Mucosa of rectum (tissue), 2 donors: ENCODE measurements at regions not wholly inside any gene's neighbourhood (a gene's known extent, or its start where the extent isn't known, plus 50 kb on each side); places are given as distances from the start of the nearest gene placed in this dataset.

ENCODE experiments used
- H3K27ac ChIP-seq, 2 donors: one replicate each; pipeline ENCODE4 v1.7.0; 2013; ENCODE audit warnings: inconsistent platforms in 2 of 2, low read depth in 2 of 2, low read length in 2 of 2
- H3K27me3 ChIP-seq, 2 donors: one replicate each; pipeline ENCODE4 v1.7.0; 2013; ENCODE audit warnings: low read length in 2 of 2; ENCODE audit not compliant: control insufficient read depth in 2 of 2, insufficient read depth in 2 of 2
- H3K36me3 ChIP-seq, 2 donors: one replicate each; pipeline ENCODE4 v1.7.0; 2013; ENCODE audit warnings: low read length in 2 of 2; ENCODE audit not compliant: control insufficient read depth in 2 of 2, insufficient read depth in 2 of 2
- H3K4me1 ChIP-seq, 2 donors: one replicate each; pipeline ENCODE4 v1.7.0; 2013; ENCODE audit warnings: low read length in 2 of 2, mild to moderate bottlenecking in 1 of 2; ENCODE audit not compliant: control insufficient read depth in 2 of 2, insufficient read depth in 2 of 2
- H3K4me3 ChIP-seq, 2 donors: one replicate each; pipeline ENCODE4 v1.7.0; 2013; ENCODE audit warnings: low read length in 2 of 2
- H3K9ac ChIP-seq, 2 donors: one replicate each; pipeline ENCODE4 v1.7.0; 2013; ENCODE audit warnings: low read length in 2 of 2, low read depth in 1 of 2, mild to moderate bottlenecking in 1 of 2
- H3K9me3 ChIP-seq, 2 donors: one replicate each; pipeline ENCODE4 v1.7.0; 2013; ENCODE audit warnings: low read length in 2 of 2; ENCODE audit not compliant: control insufficient read depth in 2 of 2
- donor health status: healthy.
- donor health status: Normal muscosa, but diverticular disease.

DNA sequence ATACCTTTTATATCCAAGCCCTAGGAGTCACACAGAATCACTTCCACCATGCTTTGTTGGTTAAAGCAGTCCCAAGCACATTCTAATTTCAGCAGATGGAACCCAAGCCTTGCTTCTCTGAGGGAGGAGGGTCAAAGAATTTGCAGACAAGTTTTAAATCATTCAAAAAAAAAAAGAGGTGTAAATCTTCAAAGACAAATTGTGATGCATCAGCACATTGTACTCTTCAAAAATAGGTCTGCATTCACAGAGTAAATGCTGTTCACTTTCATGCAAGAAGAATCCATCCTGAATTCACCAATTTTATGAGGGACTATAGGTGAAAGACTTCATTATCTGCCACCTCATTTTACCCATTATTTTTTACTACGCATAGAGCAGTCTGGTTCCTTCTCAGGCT, 321.8 kb upstream of the PRDM1 start:
- Histone ChIP-seq H3K4me3 (no peak overlapping the region), H3K4me1 (peaks cover 5 to 24% of the 10 kb centered on the region in 2 donors), H3K36me3 (no peaks in the 10 kb centered on the region), H3K27me3 (no peaks in the 10 kb centered on the region), H3K27ac (no peak overlapping the region), H3K9me3 (no peaks in the 10 kb centered on the region), H3K9ac (no peak overlapping the region)

DNA sequence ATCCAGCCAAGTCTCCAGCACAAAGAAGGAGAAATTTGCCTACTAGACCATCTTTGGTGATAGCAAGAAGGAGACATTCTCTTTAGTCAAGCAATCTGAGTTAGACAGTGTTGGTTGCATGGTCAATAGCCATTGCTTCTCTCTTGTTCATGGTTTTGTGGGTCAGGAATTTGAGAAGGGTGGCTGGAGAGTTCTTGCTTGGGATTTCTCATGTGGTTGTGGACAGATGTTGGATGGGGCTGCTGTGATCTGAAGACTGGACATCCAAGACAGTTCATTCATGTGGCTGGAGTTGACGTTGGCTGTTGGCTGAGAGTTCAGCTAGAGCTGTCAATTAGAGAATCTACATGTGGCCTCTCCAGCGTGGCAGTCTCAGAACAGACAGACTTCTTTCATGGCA, 322.3 kb upstream of the PRDM1 start:
- peaks cover 7 to 27% of the 10 kb centered on the region in 2 donors for H3K4me1 ChIP-seq
- no peak overlapping the region for H3K27ac ChIP-seq
- no peak overlapping the region for H3K4me3 ChIP-seq
- H3K27me3 ChIP-seq: no peaks in the 10 kb centered on the region
- no peak overlapping the region for H3K9ac ChIP-seq
- no peaks in the 10 kb centered on the region for H3K9me3 ChIP-seq
- no peaks in the 10 kb centered on the region for H3K36me3 ChIP-seq

DNA sequence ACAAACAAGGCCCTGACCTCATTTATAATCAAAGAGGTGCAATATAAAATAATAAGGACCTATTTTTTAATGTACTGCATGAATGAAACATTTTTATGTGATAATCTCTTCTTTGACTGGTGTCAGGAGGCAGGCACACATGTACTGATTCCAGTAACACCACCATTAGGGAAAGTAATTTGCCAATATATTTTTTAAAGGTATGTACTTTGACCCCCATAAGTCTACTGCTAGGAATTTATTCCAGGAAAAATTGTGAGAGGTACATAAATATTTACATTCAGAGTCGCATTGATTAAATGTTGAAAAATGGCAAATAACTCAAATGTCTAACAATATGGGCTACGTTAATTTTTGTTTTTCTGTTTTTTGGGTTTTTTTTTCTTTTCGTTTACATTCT, 325.4 kb upstream of the PRDM1 start:
- no peaks in the 10 kb centered on the region for H3K27me3 ChIP-seq
- H3K4me1 ChIP-seq: peaks cover 7 to 27% of the 10 kb centered on the region in 2 donors
- no peaks in the 10 kb centered on the region for H3K9me3 ChIP-seq
- H3K4me3 ChIP-seq: no peak overlapping the region
- H3K27ac ChIP-seq: no peak overlapping the region
- no peak overlapping the region for H3K9ac ChIP-seq
- H3K36me3 ChIP-seq: no peaks in the 10 kb centered on the region

DNA sequence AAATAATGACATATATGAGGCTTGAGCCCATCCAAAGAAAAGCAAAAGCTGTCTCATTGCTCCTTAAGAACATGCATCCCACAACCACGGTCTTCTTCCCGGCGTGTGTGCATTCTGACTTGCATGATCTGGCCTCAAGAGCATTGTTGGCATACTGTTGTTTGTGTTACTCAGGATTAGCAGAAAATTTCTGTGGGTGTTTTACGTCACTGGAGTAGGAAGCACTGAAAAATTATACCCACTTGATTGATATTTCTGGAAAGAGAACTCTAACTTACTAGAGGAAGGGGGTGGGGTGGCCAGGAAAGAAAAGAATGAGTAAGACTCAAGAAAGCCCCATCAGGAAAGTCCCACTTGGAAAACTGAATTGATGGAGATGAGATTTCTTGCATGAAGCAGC, 326.2 kb upstream of the PRDM1 start:
- no peaks in the 10 kb centered on the region for H3K36me3 ChIP-seq
- H3K4me3 ChIP-seq: no peak overlapping the region

DNA sequence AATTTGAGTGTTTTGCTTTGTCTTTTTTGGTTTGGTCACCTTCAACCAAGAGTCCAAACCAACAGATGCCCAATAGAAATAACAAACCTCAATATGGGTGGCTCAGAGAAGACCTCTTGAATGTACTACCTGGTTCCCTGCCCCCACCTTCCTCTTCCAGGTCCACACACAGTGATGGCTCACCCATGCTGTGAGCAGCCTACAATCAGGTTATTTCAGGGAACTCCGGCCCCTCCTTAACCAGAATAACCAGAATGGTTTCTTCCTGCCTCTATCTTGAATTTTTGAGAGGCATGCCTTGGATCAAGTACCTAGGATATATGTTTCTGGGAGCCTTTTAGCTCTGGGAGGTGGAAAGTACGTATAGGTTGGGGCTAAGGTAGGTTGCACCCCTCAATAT, 327.1 kb upstream of the PRDM1 start:
- Histone ChIP-seq H3K36me3 (no peaks in the 10 kb centered on the region), H3K4me3 (no peak overlapping the region), H3K4me1 (peaks cover 7 to 27% of the 10 kb centered on the region in 2 donors), H3K9ac (no peak overlapping the region), H3K27me3 (no peaks in the 10 kb centered on the region), H3K27ac (no peak overlapping the region), H3K9me3 (no peaks in the 10 kb centered on the region)

More for the DNA sequence above, 326.2 kb upstream of the PRDM1 start:
- H3K9me3 ChIP-seq: no peaks in the 10 kb centered on the region
- no peaks in the 10 kb centered on the region for H3K27me3 ChIP-seq
- peaks cover 7 to 27% of the 10 kb centered on the region in 2 donors for H3K4me1 ChIP-seq
- no peak overlapping the region for H3K9ac ChIP-seq
- no peak overlapping the region for H3K27ac ChIP-seq

DNA sequence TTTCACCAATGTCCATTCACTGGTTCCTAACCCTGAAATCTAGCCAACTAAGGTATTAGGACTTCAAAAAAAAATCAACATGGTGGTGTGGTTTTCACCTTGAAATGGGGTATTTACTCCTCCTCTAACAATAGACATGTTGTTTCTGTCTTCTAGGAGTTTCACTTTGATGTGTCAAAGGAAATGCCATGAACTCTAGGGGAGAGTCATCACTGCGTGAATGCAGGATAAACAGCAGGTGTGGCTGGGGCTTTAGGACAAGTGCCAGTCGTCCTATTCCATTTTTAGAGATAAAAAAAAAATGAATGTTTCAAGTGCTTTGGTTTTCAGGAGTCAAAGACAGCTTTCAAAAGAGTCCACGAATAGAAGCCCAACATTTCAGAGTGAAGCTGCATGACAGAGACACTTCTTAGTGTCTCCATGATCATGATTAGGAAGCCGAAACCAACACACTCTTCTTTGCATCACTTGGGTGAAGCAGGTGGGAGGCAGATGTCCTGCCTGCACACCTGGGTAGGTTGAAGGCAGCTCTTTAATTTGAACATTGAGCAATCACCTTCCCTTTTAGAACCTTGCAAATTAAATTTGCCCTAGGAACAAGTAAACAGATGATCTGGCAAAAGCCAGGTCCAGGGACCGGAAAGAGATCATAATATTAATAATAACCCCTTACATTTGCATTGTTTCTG, 328.5 kb upstream of the PRDM1 start:
- Histone ChIP-seq H3K9me3 (no peaks in the 10 kb centered on the region), H3K4me3 (no peak overlapping the region), H3K27ac (peak overlapping the region; percentile 10 to 24), H3K9ac (no peak overlapping the region), H3K36me3 (no peaks in the 10 kb centered on the region), H3K27me3 (no peaks in the 10 kb centered on the region), H3K4me1 (peaks cover 12 to 37% of the 10 kb centered on the region in 2 donors)

DNA sequence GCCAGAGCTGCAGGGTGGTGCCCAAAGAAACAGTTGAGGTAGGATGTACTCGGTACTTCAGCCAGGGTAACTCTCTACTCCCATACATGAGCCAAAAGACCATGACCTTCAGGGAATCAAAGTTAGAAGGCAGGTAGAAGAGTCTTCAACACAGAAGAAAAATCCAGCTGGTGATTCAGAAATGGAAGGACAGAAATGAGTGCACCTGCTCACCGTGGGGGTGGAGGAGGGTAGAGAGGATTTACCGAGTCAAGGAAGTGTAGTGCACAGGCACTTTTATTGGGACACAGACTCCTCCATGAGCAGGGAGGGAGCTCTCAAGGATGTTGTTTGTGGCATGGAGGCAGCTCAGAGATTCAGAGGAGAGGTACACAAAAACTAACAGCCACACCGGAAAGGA, 330.3 kb upstream of the PRDM1 start:
- Histone ChIP-seq H3K36me3 (no peaks in the 10 kb centered on the region), H3K4me3 (no peak overlapping the region), H3K9me3 (no peaks in the 10 kb centered on the region), H3K9ac (no peak overlapping the region), H3K27me3 (no peaks in the 10 kb centered on the region), H3K4me1 (peaks cover 12 to 29% of the 10 kb centered on the region in 2 donors), H3K27ac (no peak overlapping the region)

DNA sequence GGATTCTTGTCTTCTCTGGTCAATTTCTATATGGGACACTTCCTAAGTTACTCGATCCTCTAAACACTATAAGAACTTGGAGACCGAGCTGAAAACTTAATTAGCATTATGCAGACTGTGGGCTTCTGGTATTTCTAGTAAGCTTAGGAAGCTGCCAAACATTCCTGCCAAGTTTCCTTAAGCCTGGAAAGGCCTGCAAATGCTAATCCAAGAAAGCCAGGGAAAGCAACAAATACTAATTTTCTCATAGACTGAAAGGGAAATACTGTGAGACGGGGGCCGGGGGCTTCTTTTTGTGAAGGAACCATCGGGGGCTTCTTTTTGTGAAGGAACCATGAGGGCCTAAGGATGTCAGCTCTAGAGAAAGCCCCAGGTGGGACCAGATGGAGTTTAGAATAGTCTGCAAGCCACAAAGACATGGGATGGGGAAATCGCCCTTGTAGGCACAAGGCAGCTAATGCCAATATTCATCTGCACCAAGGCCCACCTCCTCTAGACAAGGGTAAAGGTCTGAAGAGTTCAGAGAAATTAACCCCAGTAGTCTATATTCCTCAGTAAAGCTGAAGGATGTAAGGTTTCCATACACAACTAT, 332.4 kb upstream of the PRDM1 start:
- Histone ChIP-seq H3K9me3 (no peaks in the 10 kb centered on the region), H3K27ac (peak overlapping the region in 1 of 2 donors; percentile 41), H3K27me3 (no peaks in the 10 kb centered on the region), H3K4me1 (peaks cover 5 to 11% of the 10 kb centered on the region in 2 donors), H3K9ac (no peak overlapping the region), H3K36me3 (no peaks in the 10 kb centered on the region), H3K4me3 (no peak overlapping the region)

DNA sequence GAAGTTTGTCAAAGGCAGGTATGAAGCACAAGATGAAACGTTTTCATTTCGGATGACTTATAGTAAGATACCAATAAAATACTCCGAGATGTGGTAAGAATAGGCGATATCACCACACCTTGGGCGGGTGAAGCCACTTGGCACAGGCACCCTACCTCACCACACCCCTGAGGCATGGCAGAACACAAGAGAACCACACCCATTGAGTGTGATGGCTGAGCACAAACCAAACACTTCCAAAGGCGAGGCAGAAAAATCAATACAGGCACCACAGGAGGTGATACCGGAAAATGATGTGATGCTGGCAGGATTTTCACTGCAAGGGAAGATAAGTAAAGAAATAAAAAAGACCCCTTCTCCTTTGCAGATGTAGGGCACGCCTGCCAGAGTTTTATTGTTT, 332.9 kb upstream of the PRDM1 start:
- peak overlapping the region in 1 of 2 donors; percentile 41 for H3K27ac ChIP-seq
- no peaks in the 10 kb centered on the region for H3K27me3 ChIP-seq
- no peaks in the 10 kb centered on the region for H3K36me3 ChIP-seq
- peaks cover 5 to 11% of the 10 kb centered on the region in 2 donors for H3K4me1 ChIP-seq
- no peaks in the 10 kb centered on the region for H3K9me3 ChIP-seq
- no peak overlapping the region for H3K9ac ChIP-seq
- H3K4me3 ChIP-seq: no peak overlapping the region

DNA sequence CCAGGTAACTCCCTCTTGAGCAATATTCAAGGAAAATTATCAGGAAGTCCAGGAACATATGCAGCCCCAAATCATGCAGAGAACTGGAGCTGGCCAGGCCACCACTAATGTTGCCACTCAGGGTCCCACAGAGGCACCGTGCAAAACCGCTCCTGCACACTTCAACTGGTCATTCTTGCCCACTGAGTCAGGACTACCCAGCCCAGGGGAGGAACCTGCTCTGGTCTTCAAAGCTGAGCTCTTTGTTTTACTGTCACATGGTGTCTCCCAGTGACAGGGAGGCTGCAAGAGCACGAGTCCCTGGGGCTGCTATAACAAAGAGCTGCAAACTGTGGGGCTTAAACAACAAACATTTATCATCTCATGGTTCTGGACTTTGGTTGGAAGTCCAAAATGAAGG, 336.0 kb upstream of the PRDM1 start:
- no peak overlapping the region for H3K4me3 ChIP-seq
- H3K27ac ChIP-seq: no peak overlapping the region
- H3K9ac ChIP-seq: no peak overlapping the region
- no peaks in the 10 kb centered on the region for H3K36me3 ChIP-seq
- H3K27me3 ChIP-seq: no peaks in the 10 kb centered on the region
- H3K9me3 ChIP-seq: no peaks in the 10 kb centered on the region
- peaks cover 5 to 11% of the 10 kb centered on the region in 2 donors for H3K4me1 ChIP-seq
